PC-9 (cell line): ENCODE measurements at regions not wholly inside any gene's neighbourhood (a gene's known extent, or its start where the extent isn't known, plus 50 kb on each side); places are given as distances from the start of the nearest gene placed in this dataset.
"Not testable (repeated sequence)": the region's sequence is repeated elsewhere in the genome, so short reads cannot be mapped to it uniquely, and the experiment has no call there.

Experiments used
- CTCF ChIP-seq: fragments of 200-600 bp; sonication (generic); conservative IDR thresholded peaks from 2 replicates; pipeline ENCODE4 v1.6.1; 2017; ENCODE audit warnings: mixed run types, antibody characterized with exemption, mild to moderate bottlenecking, moderate library complexity
- EZH2 ChIP-seq: fragments of 200-600 bp; sonication (generic); IDR thresholded peaks from 2 replicates; pipeline ENCODE4 v1.8.0; 2017; ENCODE audit warnings: antibody characterized with exemption, low read depth

GRCh38 chr3:26024206-26024605 is 234.3 kb downstream of the OXSM start:
- not testable (repeated sequence) for TF ChIP-seq EZH2, CTCF
